ENCODE measurements at regions not wholly inside any gene's neighbourhood (a gene's known extent, or its start where the extent isn't known, plus 50 kb on each side); places are given as distances from the start of the nearest gene placed in this dataset.
A peak's percentile ranks its signal among the peaks of the same experiment; 100 is the strongest.

DNA sequence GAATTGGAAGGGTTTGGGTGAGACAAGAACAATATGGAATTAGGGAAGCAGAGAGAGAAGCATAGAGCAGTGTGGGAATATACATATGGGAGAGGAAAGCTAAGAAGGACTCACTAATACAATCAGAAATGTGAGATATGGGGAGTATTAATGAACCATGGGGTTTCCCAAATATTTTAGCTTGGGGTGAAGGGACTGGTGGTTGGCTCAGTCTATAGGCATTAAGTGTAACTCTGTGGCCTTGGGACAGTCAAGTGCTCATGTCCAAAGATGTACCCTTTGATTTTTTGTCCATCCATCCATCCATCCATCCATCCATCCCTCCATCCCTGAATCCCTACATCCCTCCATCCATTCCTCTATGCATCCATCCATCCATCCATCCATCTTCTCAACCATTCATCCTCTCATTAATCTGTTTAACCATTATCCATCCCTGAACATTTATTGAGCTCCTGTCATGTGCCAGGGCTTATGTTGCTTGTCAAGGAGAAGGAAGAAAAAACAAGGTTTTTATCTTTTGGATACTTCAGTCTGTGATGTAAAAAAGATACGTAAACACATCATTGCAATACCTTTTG is 263.4 kb upstream of the CHD6 start:
- DNase-seq, result no peak
- no peak for ATAC-seq

DNA sequence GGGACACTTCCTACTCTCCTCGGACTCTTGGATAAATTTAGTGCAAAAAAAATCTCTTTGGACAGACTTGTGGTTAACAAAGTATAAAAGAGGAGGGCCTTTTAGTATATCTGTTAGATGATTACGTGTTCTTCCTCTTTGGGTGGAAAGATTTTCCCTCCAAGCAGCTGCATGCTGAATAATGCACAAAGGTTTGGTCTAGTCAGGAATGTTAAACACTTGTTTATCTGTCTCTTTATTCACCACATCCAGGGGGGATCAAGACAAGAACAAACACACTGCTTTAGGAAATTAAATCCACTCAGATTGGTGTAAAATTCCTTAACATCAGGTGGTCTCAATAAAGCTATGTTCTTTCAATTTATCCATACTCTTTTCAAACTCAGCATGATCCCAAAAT is 260.9 kb upstream of the CHD6 start:
- DNase-seq (no peak), ATAC-seq (no peak)

DNA sequence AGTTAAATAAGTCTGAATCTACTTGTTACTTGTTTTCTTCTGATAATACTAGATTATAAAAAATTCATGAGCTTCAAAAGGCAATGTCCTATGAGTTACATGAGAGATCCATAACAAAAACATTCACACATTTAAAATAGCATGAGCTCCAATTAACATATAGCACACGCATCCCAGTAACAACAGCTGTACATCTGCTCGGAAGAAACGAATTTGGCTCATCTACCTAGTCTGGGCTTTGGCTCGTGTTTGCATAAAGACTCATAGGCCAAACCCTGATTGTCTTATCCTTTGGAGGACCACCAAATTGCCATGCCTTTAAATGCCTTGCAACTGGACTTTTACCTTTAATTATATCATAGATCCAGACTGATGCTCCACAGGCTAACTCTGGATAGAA is 259.7 kb upstream of the CHD6 start:
- DNase-seq (no peak), ATAC-seq (no peak)

DNA sequence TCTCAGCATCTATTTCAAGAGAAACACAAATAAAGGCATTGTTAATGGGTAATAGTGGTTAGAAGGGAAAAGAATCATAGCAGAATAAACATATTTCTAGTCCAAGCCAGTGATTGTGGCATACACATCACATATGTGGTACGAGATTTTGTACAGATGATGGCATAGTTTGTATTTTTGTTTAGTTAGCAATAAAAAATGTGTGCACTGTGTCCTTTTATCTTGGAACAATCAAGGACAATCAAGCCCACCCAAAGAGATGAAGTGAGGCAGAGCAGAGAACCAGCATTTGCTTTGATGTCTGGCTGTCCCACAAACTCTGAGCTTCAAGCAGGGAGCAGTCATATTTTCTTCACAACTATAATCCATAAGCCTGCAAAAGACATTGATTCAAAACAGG is 256.5 kb upstream of the CHD6 start:
- ATAC-seq, result no peak
- DNase-seq, result no peak

DNA sequence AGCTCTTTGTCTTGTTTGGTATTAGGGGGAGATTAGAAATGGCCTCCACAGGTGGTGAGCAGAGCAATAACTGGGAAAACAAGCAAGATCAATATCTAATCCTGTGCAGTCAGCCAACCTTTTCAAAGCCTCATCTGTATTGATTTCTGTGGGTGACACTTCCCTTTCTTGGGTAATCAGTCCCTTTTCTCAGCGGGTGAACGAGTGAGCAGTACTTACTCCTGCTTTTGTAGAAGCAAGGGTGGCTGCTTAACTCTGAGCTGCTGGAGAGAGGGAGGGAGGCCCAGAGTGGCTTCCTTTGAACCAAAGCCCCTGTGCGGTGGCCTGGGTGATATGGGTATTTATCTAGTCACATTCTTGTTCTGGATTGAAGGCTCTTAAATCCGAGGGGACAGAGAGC is 254.8 kb upstream of the CHD6 start:
- ATAC-seq, result no peak

DNA sequence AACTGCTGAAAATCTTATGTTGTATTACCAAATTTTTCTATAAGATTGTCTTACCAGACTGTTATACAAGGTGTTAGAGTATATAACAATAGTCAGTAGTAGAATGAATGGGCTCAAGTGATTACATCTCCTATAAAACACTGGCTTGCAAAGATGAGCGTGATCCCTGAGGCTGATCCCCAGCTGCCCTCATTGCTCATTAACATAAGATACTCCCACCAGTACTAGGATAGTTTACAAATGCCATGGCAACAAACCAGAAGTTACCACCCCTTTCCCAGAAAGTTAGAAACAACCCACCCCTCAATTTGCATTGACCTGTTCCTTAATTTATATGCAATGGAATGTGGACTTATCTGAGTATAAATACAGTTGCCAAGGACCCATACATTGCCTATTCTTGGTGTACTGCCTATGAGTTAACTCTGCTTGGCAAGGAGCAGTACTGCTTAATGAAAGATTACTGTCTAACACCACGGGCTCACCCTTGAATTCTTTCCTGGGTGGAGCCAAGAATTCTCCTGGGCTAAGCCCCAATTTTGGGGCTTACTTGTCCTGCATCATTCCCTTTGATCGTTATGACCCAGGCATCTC is 252.8 kb upstream of the CHD6 start:
- ATAC-seq, result no peak

More for the DNA sequence above, 254.8 kb upstream of the CHD6 start:
- no peak for DNase-seq

GRCh38 chr20:41869261-41869660 is 251.1 kb upstream of the CHD6 start:
- DNase-seq (no peak), ATAC-seq (no peak)

More for the DNA sequence above, 252.8 kb upstream of the CHD6 start:
- no peak for DNase-seq

GRCh38 chr20:41865938-41866337 is 247.8 kb upstream of the CHD6 start:
- ATAC-seq, result no peak
- DNase-seq, result no peak

GRCh38 chr20:41862476-41862875 is 244.3 kb upstream of the CHD6 start:
- DNase-seq, result no peak
- no peak for ATAC-seq

- no peak for DNase-seq
These were observed 243.7 kb upstream of the CHD6 start for GRCh38 chr20:41861772-41862422.

DNA sequence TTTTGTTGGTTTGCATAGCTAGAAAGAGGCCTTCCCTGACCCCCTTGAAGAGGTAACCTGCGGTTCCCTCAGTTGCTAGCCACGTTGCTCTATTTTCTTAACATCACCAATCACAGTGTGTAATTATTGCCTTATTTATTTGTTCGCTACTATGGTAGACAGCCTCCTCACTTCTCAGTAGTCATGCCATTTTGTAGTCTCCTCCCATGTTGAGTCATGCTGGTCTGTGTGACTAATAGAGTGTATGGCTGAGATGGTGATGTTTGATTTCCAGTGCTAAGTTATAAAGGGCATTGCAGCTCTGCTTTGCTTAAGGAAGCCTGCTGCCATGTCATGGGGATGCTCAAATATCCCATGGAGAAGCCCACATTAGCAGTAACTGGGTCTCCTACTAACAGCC is 236.6 kb upstream of the CHD6 start:
- DNase-seq, result no peak
- peak; percentile 71 for ATAC-seq

More at GRCh38 chr20:41861772-41862422, 243.7 kb upstream of the CHD6 start:
- no peak for ATAC-seq

GRCh38 chr20:41853806-41854205 is 235.6 kb upstream of the CHD6 start:
- ATAC-seq (no peak), DNase-seq (no peak)

- no peak for DNase-seq
These were observed 230.0 kb upstream of the CHD6 start for GRCh38 chr20:41848180-41848579.

DNA sequence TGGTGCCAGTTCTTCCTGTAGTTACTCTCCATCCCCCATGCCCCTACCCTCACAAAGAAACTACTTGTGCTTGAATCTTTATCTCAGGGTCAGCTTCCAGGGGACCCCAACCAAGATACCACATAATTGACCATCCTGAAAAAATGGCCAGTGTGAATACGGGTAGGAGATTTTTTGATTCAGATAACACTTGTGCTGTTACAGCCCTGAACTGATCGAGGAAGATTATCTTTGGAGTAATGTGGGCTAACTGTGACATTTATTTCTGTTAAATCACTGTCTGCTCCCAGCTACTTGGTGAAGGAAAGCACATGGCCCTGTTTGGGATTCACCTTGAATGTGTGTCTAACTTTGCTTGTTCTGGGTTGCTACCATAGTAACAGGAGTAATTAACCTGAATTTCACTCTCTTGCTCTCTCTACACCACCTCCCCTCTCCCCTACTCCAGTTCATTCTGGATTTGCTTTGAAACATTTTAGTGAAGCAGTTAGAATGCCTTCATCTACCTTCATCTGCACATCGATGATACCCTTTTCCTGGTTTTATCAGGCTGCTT is 219.6 kb upstream of the CHD6 start:
- DNase-seq, result no peak
- no peak for ATAC-seq

More at GRCh38 chr20:41848180-41848579, 230.0 kb upstream of the CHD6 start:
- no peak for ATAC-seq

- ATAC-seq (no peak), DNase-seq (no peak)
These were observed 215.6 kb upstream of the CHD6 start for GRCh38 chr20:41833739-41834138.

DNA sequence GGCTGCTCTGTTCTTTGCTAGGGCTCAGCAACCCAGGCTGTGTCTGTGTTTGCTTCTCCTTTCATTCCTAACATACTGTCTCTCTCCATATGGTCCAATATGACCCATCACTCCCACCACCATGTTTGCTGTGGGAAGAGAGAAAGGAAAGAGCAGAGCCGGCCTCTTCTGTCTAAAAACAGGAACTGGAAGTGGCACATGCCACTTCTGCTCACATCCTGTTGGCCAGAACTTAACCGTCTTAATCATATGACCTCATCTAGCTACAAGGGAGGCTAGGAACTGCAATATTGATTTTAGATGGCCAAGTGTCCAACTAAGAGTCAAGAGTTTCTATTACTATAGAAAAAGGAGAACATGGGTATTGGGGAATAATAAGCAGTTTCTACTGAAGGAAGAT is 212.5 kb upstream of the CHD6 start:
- no peak for ATAC-seq

DNA sequence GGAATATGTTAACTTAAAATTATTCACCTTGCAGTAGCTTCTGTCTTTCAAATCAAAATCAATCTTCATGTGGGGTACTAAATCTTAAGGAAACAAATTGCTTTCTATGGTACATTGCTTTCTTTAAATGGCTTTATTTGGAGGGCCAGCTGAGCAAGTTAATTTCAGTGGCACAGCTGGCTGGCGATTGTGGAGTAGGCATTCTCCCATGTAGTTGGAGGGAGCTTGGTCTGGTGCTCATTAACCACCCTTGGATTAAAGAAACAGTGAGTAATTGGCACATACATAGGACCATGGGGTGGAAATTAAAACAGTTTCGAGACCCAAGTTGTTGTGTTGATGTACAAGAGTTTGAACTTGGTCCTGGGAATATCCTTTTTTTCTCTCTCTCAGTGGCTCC is 201.3 kb upstream of the CHD6 start:
- ATAC-seq (no peak), DNase-seq (no peak)

More for the DNA sequence above, 212.5 kb upstream of the CHD6 start:
- DNase-seq, result no peak

DNA sequence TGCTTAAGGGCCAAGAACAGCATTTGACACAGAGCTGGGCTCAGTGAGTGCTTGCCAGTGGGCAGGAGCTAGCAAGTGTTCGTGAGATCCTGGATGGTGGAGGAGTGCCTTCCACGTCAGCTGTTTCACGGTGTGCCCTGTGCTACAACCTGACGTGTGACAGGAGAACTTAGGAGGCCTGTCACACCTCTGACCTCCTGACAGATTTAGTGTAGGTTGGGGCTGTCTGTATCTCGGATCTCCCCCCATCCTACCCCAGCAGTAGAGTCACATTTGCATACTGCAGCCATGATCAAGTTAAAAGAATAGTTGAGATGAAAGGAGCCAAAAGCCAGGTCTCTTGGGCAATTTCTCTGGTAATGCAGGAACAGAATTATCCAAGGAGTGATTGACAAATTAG is 200.8 kb upstream of the CHD6 start:
- ATAC-seq, result no peak
- no peak for DNase-seq

- DNase-seq (no peak), ATAC-seq (no peak)
These were observed 200.2 kb upstream of the CHD6 start for GRCh38 chr20:41818369-41818768.

GRCh38 chr20:41811456-41811855 is 193.3 kb upstream of the CHD6 start:
- ATAC-seq, result no peak
- DNase-seq, result no peak

DNA sequence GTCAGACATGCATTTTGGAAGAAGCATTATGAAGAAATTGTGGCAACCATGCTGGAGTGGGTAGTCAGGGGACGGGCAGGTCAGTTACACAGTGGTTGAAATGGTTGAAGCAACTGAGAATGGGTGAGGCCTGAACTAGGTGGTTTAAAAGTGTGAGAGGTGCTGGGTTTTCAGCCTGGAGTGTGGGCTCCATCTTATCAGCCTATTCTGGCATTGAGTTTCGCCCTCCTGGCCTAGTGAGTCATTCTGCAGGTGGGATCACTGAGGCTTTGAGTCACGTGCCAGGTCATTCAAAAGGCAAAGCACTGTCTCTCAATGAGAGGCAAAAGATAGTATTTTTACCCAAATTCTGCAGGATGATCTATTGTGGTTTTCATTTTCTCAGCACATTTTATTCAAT is 181.9 kb upstream of the CHD6 start:
- no peak for DNase-seq
- ATAC-seq, result no peak

DNA sequence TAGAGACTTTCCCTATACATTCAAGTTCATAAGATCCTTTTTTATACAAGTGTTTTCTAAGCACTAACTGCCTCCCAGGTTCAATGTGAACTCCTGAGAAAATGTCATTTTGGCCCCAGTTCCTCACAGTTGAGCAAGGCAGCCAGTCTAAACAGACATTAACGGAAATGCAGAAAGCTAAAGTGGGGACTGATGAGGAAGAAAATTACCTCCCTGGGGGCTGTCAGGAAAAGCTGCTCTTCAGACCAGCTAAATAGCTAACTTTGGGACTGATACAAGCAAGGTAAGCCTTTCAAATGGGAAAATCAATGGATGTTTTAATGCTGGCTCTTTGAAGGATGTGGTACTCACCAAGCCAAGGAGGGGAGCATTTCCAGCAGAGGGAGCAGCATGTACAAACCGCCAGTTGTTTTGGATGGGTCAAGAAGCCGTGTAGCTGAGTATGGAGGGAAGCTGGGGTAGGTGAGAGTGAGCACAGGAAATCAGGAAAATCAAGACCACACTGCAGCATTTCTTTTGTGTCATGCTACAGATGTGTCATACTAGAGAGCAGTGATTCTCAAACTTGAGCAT is 180.8 kb upstream of the CHD6 start:
- no peak for DNase-seq
- ATAC-seq, result no peak

DNA sequence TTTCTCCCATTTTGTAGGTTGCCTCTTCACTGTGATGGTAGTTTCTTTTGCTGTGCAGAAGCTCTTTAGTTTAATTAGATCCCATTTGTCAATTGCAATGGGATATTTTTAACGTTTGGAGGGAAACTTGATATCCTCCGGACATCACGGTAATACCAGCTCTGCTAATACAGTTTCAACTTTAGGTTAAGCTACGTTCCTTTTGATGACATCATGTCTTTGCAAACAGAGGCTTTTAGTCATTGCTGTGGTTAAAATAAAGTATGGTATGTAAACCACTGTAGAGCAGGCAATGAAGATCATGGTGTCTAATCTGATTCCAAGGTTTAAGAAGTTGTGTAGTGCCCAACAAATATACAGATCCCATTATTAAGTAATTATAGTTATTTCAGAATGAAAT is 168.0 kb upstream of the CHD6 start:
- DNase-seq, result no peak
- no peak for ATAC-seq

Data from stimulated activated naive CD8-positive, alpha-beta T cell treated with anti-CD3 and anti-CD28 coated beads, Interleukin-15, Interleukin-2, amounts not matched to agents 100 U/mL and 50 U/mL, for 24 hours (primary cell).